GM23338 (cell line): ENCODE measurements at regions not wholly inside any gene's neighbourhood (a gene's known extent, or its start where the extent isn't known, plus 50 kb on each side); places are given as distances from the start of the nearest gene placed in this dataset.

Source experiments
- CREB1 ChIP-seq: fragments of 250-450 bp; sonication (Bioruptor Pico); IDR thresholded peaks from 2 replicates; pipeline ENCODE4 v1.5.0; 2020; ENCODE audit warnings: low read depth, mild to moderate bottlenecking, moderate library complexity
- EZH2 ChIP-seq: fragments of 200-600 bp; sonication (generic); IDR thresholded peaks from one replicate; pipeline ENCODE4 v1.8.0; 2017; ENCODE audit warnings: antibody characterized with exemption, mild to moderate bottlenecking, low read depth; ENCODE audit not compliant: unreplicated experiment
- JUNB ChIP-seq: IDR thresholded peaks from one replicate; pipeline ENCODE4 v1.6.1; 2016; ENCODE audit warnings: antibody characterized with exemption; ENCODE audit not compliant: unreplicated experiment
- TF ChIP-seq, protein P1 (sequence below), 2 experiments: fragments of 200-600 bp in 1 of 2; sonication (generic) in 1 of 2; conservative IDR thresholded peaks; 2 replicates each; pipeline versions ENCODE4 v1.5.1 to v1.6.1; 2016 to 2017; ENCODE audit warnings: antibody characterized with exemption in 2 of 2, low read depth in 2 of 2, mild to moderate bottlenecking in 2 of 2, moderate library complexity in 1 of 2

DNA sequence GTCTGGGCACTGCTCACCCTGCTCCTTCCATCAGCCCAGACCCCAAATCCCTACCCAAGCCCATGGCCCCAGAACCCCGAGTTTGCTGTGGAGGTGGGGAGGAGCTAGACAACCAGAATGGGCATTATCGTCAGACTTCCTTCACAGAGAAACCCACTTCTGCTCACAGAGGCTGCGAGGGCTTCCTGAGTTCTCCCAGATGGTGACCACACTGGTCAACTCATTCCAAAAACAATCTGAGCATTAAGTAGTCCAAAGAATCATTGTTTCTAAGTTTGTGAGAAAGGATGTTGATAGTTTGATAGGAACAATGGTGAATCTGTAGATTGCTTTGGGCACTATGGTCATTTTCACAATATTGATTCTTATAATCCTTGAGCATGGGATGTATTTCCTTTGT is 60.2 kb downstream of the LRRC30 start:
- TF ChIP-seq JUNB: no peak
- TF ChIP-seq, protein P1, sequence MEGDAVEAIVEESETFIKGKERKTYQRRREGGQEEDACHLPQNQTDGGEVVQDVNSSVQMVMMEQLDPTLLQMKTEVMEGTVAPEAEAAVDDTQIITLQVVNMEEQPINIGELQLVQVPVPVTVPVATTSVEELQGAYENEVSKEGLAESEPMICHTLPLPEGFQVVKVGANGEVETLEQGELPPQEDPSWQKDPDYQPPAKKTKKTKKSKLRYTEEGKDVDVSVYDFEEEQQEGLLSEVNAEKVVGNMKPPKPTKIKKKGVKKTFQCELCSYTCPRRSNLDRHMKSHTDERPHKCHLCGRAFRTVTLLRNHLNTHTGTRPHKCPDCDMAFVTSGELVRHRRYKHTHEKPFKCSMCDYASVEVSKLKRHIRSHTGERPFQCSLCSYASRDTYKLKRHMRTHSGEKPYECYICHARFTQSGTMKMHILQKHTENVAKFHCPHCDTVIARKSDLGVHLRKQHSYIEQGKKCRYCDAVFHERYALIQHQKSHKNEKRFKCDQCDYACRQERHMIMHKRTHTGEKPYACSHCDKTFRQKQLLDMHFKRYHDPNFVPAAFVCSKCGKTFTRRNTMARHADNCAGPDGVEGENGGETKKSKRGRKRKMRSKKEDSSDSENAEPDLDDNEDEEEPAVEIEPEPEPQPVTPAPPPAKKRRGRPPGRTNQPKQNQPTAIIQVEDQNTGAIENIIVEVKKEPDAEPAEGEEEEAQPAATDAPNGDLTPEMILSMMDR (conservative IDR thresholded peaks at IDR 0.05; ENCODE audit: low read depth in 2 of 2): no peak
- no peak for TF ChIP-seq EZH2
- TF ChIP-seq CREB1 (CRISPR knock-in tag): no peak
